GM23338 (cell line): ENCODE measurements at regions not wholly inside any gene's neighbourhood (a gene's known extent, or its start where the extent isn't known, plus 50 kb on each side); places are given as distances from the start of the nearest gene placed in this dataset.
A peak's percentile ranks its signal among the peaks of the same experiment; 100 is the strongest.

Experiments used
- ATAC-seq: fragments of 200-7000 bp; cut with Tn5 transposase; 3 replicates; pipeline ENCODE4 v1.9.1; 2020
- DNase-seq: peaks from one replicate; pipeline ENCODE4 v3.0.0-alpha.2; 2015; ENCODE audit warnings: low spot score
- H2AFZ ChIP-seq: fragments of 200-600 bp; sonication (generic); 2 replicates; pipeline ENCODE4 v1.8.0; 2016; ENCODE audit warnings: antibody characterized with exemption, mild to moderate bottlenecking, moderate library complexity
- H3F3A ChIP-seq: fragments of 200-600 bp; sonication (generic); replicated peaks from 2 replicates; pipeline ENCODE4 v1.8.0; 2017; ENCODE audit warnings: antibody characterized with exemption, mixed run types, low read depth
- H3K27ac ChIP-seq: fragments of 200-600 bp; sonication (generic); 2 replicates; pipeline ENCODE4 v1.6.1; 2016; ENCODE audit warnings: low read depth
- H3K27me3 ChIP-seq: fragments of 200-600 bp; sonication (generic); 2 replicates; pipeline ENCODE4 v1.8.0; 2016; ENCODE audit warnings: mild to moderate bottlenecking, mixed run types, moderate library complexity; ENCODE audit not compliant: insufficient read depth
- H3K36me3 ChIP-seq: fragments of 200-600 bp; sonication (generic); 2 replicates; pipeline ENCODE4 v1.8.0; 2016; ENCODE audit warnings: mild to moderate bottlenecking; ENCODE audit not compliant: insufficient read depth
- H3K4me1 ChIP-seq: fragments of 200-600 bp; sonication (generic); 2 replicates; pipeline ENCODE4 v1.8.0; 2016; ENCODE audit warnings: mild to moderate bottlenecking, moderate library complexity; ENCODE audit not compliant: insufficient read depth
- H3K4me2 ChIP-seq: fragments of 200-600 bp; sonication (generic); 2 replicates; pipeline ENCODE4 v1.7.1; 2017; ENCODE audit warnings: mixed run types
- H3K4me3 ChIP-seq: fragments of 200-600 bp; sonication (generic); 2 replicates; pipeline ENCODE4 v1.6.1; 2016; ENCODE audit warnings: mixed run types
- H3K79me2 ChIP-seq: fragments of 200-600 bp; sonication (generic); replicated peaks from 2 replicates; pipeline ENCODE4 v1.8.0; 2017; ENCODE audit warnings: mild to moderate bottlenecking; ENCODE audit not compliant: insufficient read depth
- H3K9me2 ChIP-seq: fragments of 200-600 bp; sonication (generic); 2 replicates; pipeline ENCODE4 v1.8.0; 2017; ENCODE audit not compliant: insufficient read depth
- H4K20me1 ChIP-seq: fragments of 200-600 bp; sonication (generic); replicated peaks from 2 replicates; pipeline ENCODE4 v1.8.0; 2017; ENCODE audit warnings: mild to moderate bottlenecking; ENCODE audit not compliant: insufficient read depth
- H3K27ac Mint-ChIP-seq: 2 replicates; pipeline ENCODE4 v1.8.0; 2020; ENCODE audit warnings: inconsistent platforms, mild to moderate bottlenecking, moderate library complexity, mixed read lengths
- H3K27me3 Mint-ChIP-seq: 3 replicates; pipeline ENCODE4 v1.8.0; 2022; ENCODE audit warnings: low read depth, mild to moderate bottlenecking, moderate library complexity, mixed read lengths, inconsistent platforms; ENCODE audit not compliant: insufficient read depth, poor library complexity
- H3K36me3 Mint-ChIP-seq: 3 replicates; pipeline ENCODE4 v1.8.0; 2021; ENCODE audit warnings: low read depth, mild to moderate bottlenecking, inconsistent platforms, moderate library complexity, mixed read lengths
- H3K4me1 Mint-ChIP-seq: 3 replicates; pipeline ENCODE4 v1.8.0; 2020; ENCODE audit warnings: mild to moderate bottlenecking, inconsistent platforms, mixed read lengths
- H3K4me3 Mint-ChIP-seq: 3 replicates; pipeline ENCODE4 v1.8.0; 2021; ENCODE audit warnings: moderate library complexity, mild to moderate bottlenecking, inconsistent platforms, mixed read lengths
- H3K9me3 Mint-ChIP-seq: 3 replicates; pipeline ENCODE4 v1.8.0; 2020; ENCODE audit warnings: moderate library complexity, mild to moderate bottlenecking, inconsistent platforms, mixed read lengths
- CREB1 ChIP-seq: fragments of 250-450 bp; sonication (Bioruptor Pico); IDR thresholded peaks from 2 replicates; pipeline ENCODE4 v1.5.0; 2020; ENCODE audit warnings: low read depth, mild to moderate bottlenecking, moderate library complexity
- ETS1 ChIP-seq: IDR thresholded peaks from 2 replicates; pipeline ENCODE4 v1.6.1; 2016; ENCODE audit warnings: antibody characterized with exemption
- EZH2 ChIP-seq: fragments of 200-600 bp; sonication (generic); IDR thresholded peaks from one replicate; pipeline ENCODE4 v1.8.0; 2017; ENCODE audit warnings: antibody characterized with exemption, mild to moderate bottlenecking, low read depth; ENCODE audit not compliant: unreplicated experiment
- EZH2phosphoT487 ChIP-seq: fragments of 200-600 bp; sonication (generic); IDR thresholded peaks from one replicate; pipeline ENCODE4 v1.8.1; 2018; ENCODE audit warnings: antibody characterized with exemption; ENCODE audit not compliant: unreplicated experiment
- JUNB ChIP-seq: IDR thresholded peaks from one replicate; pipeline ENCODE4 v1.6.1; 2016; ENCODE audit warnings: antibody characterized with exemption; ENCODE audit not compliant: unreplicated experiment
- NANOG ChIP-seq: IDR thresholded peaks from 2 replicates; pipeline ENCODE4 v1.6.1; 2016; ENCODE audit warnings: antibody characterized with exemption, borderline replicate concordance
- POLR2AphosphoS5 ChIP-seq: IDR thresholded peaks from 2 replicates; pipeline ENCODE4 v1.6.1; 2016; ENCODE audit warnings: antibody characterized with exemption, low read depth
- STAT1 ChIP-seq: IDR thresholded peaks from one replicate; pipeline ENCODE4 v1.6.1; 2016; ENCODE audit warnings: antibody characterized with exemption; ENCODE audit not compliant: unreplicated experiment
- ZNF114 ChIP-seq: fragments of 250-450 bp; sonication (Bioruptor Pico); IDR thresholded peaks from 2 replicates; pipeline ENCODE4 v1.5.0; 2020; ENCODE audit warnings: mild to moderate bottlenecking, moderate library complexity
- ZNF331 ChIP-seq: fragments of 250-450 bp; sonication (Bioruptor Pico); IDR thresholded peaks from 2 replicates; pipeline ENCODE4 v1.5.0; 2020; ENCODE audit warnings: low read depth, mild to moderate bottlenecking, moderate library complexity
- ZNF462 ChIP-seq: fragments of 250-450 bp; sonication (Bioruptor Pico); IDR thresholded peaks from 2 replicates; pipeline ENCODE4 v1.5.0; 2020; ENCODE audit warnings: mild to moderate bottlenecking, moderate library complexity
- TF ChIP-seq, protein P1 (sequence below), 2 experiments: fragments of 200-600 bp in 1 of 2; sonication (generic) in 1 of 2; conservative IDR thresholded peaks; 2 replicates each; pipeline versions ENCODE4 v1.5.1 to v1.6.1; 2016 to 2017; ENCODE audit warnings: antibody characterized with exemption in 2 of 2, low read depth in 2 of 2, mild to moderate bottlenecking in 2 of 2, moderate library complexity in 1 of 2
- TF ChIP-seq, protein P2 (sequence below): IDR thresholded peaks from one replicate; pipeline ENCODE4 v1.6.1; 2018; ENCODE audit warnings: antibody characterized with exemption; ENCODE audit not compliant: unreplicated experiment

DNA sequence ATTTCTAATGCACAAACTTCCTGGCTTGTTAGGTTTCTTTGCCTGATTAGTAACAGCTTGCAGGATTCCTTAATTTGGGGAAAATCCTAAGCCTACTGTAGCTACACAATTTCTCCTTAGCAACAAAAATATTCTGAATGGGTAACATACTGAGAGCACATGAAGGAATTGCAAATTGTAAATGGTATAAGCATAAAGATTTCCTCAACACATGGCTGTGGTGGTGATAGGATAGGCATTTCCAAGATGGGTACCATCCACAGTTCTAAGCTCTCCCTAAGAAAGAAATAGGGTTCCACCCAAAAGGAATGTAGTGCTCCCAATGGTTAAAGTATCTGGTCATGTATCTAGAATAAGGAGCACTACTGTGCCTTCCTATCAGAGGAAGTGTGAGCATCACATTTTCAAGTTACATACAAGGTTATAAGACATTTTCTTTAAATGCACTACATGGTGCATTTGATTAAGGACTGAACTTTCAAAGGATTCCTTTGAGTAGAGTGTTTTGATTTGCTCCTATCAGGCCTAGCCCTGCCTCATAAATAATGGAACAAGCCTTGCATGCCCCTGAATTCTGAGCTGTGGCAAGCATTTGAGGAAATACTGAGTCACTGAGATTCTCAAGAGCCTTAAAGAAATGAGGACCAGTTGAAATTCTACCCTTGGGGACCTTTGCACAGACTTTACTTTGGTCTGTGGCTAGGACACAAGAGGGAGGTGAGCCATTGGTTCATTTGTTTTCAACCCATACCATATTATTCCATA lies 286.4 kb downstream of the PTBP2 start:
- Mint-ChIP-seq H3K27ac (no peak overlapping the region), H3K9me3 (no peaks in the 10 kb centered on the region), H3K4me1 (peaks cover 4% of the 10 kb centered on the region; the same call in 2 of the 3 replicates), H3K36me3 (no peaks in the 10 kb centered on the region), H3K27me3 (peaks cover 3% of the 10 kb centered on the region), H3K4me3 (no peak overlapping the region)
- H3F3A ChIP-seq, result no peaks in the 10 kb centered on the region
- H3K36me3 ChIP-seq, result no peaks in the 10 kb centered on the region
- no peaks in the 10 kb centered on the region for H3K4me1 ChIP-seq
- no peaks in the 10 kb centered on the region for H3K79me2 ChIP-seq
- no peak for TF ChIP-seq JUNB
- TF ChIP-seq EZH2phosphoT487, result no peak
- TF ChIP-seq ZNF331, result no peak
- TF ChIP-seq, protein P1, sequence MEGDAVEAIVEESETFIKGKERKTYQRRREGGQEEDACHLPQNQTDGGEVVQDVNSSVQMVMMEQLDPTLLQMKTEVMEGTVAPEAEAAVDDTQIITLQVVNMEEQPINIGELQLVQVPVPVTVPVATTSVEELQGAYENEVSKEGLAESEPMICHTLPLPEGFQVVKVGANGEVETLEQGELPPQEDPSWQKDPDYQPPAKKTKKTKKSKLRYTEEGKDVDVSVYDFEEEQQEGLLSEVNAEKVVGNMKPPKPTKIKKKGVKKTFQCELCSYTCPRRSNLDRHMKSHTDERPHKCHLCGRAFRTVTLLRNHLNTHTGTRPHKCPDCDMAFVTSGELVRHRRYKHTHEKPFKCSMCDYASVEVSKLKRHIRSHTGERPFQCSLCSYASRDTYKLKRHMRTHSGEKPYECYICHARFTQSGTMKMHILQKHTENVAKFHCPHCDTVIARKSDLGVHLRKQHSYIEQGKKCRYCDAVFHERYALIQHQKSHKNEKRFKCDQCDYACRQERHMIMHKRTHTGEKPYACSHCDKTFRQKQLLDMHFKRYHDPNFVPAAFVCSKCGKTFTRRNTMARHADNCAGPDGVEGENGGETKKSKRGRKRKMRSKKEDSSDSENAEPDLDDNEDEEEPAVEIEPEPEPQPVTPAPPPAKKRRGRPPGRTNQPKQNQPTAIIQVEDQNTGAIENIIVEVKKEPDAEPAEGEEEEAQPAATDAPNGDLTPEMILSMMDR (conservative IDR thresholded peaks at IDR 0.05; ENCODE audit: low read depth in 2 of 2), result no peak
- no peak for TF ChIP-seq CREB1 (CRISPR knock-in tag)
- TF ChIP-seq EZH2, result no peak
- TF ChIP-seq, protein P2, sequence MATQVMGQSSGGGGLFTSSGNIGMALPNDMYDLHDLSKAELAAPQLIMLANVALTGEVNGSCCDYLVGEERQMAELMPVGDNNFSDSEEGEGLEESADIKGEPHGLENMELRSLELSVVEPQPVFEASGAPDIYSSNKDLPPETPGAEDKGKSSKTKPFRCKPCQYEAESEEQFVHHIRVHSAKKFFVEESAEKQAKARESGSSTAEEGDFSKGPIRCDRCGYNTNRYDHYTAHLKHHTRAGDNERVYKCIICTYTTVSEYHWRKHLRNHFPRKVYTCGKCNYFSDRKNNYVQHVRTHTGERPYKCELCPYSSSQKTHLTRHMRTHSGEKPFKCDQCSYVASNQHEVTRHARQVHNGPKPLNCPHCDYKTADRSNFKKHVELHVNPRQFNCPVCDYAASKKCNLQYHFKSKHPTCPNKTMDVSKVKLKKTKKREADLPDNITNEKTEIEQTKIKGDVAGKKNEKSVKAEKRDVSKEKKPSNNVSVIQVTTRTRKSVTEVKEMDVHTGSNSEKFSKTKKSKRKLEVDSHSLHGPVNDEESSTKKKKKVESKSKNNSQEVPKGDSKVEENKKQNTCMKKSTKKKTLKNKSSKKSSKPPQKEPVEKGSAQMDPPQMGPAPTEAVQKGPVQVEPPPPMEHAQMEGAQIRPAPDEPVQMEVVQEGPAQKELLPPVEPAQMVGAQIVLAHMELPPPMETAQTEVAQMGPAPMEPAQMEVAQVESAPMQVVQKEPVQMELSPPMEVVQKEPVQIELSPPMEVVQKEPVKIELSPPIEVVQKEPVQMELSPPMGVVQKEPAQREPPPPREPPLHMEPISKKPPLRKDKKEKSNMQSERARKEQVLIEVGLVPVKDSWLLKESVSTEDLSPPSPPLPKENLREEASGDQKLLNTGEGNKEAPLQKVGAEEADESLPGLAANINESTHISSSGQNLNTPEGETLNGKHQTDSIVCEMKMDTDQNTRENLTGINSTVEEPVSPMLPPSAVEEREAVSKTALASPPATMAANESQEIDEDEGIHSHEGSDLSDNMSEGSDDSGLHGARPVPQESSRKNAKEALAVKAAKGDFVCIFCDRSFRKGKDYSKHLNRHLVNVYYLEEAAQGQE, result no peak
- no peak for TF ChIP-seq ZNF114
- no peak for TF ChIP-seq ETS1
- TF ChIP-seq POLR2AphosphoS5, result no peak
- TF ChIP-seq NANOG, result no peak
- TF ChIP-seq ZNF462 (CRISPR knock-in tag), result no peak
- TF ChIP-seq STAT1, result no peak
- no peak overlapping the region for H3K4me2 ChIP-seq
- peaks cover 7% of the 10 kb centered on the region for H3K9me2 ChIP-seq
- H3K27ac ChIP-seq, result no peak overlapping the region
- H3K4me3 ChIP-seq, result no peak overlapping the region
- peak overlapping the region; percentile 18; the same call in 1 of the 2 replicates for H2AFZ ChIP-seq
- ATAC-seq (no peak), DNase-seq (no peak)
- no peaks in the 10 kb centered on the region for H3K27me3 ChIP-seq
- H4K20me1 ChIP-seq, result no peaks in the 10 kb centered on the region
